ENCODE measurements at regions not wholly inside any gene's neighbourhood (a gene's known extent, or its start where the extent isn't known, plus 50 kb on each side); places are given as distances from the start of the nearest gene placed in this dataset.
"Not testable (repeated sequence)": the region's sequence is repeated elsewhere in the genome, so short reads cannot be mapped to it uniquely, and the experiment has no call there.

GRCh38 chr3:168929997-168930396 is 733.5 kb downstream of the MECOM start:
- TF ChIP-seq CTCF, POLR2A (IDR thresholded peaks at IDR 0.05): not testable (repeated sequence)

Data from adrenal gland (tissue), 5 donors.